Gastroesophageal sphincter (tissue), 4 donors: ENCODE measurements at regions not wholly inside any gene's neighbourhood (a gene's known extent, or its start where the extent isn't known, plus 50 kb on each side); places are given as distances from the start of the nearest gene placed in this dataset.

ENCODE experiments used
- ATAC-seq: fragments of 150-250 bp; one replicate; pipeline ENCODE4 v1.9.1; 2016; ENCODE audit warnings: mild to moderate bottlenecking, moderate library complexity
- H3K27ac ChIP-seq, 4 donors: fragments of 200-600 bp; sonication (generic) in 3 of 4; 1 replicate in 3 of 4; 2 replicates in 1 of 4; pipeline ENCODE4 v1.5.1; 2016 to 2019
- H3K27me3 ChIP-seq: fragments of 200-600 bp; sonication (generic); one replicate; pipeline ENCODE4 v1.5.1; 2019
- H3K36me3 ChIP-seq, 2 donors: fragments of 200-600 bp; sonication (generic); one replicate each; pipeline ENCODE4 v1.5.1; 2019; ENCODE audit warnings: control low read depth in 1 of 2
- H3K4me1 ChIP-seq, 3 donors: fragments of 200-600 bp; sonication (generic); 1 replicate in 2 of 3; 2 replicates in 1 of 3; pipeline ENCODE4 v1.5.1; 2016 to 2019; ENCODE audit warnings: control low read depth in 2 of 3
- H3K4me3 ChIP-seq, 2 donors: fragments of 200-600 bp; sonication (generic); one replicate each; pipeline ENCODE4 v1.5.1; 2019; ENCODE audit warnings: mild to moderate bottlenecking in 1 of 2, moderate library complexity in 1 of 2
- H3K9me3 ChIP-seq, 3 donors: fragments of 200-600 bp; sonication (generic); one replicate each; pipeline ENCODE4 v1.5.1; 2017 to 2019; ENCODE audit warnings: control low read depth in 2 of 3
- EP300 ChIP-seq: sonication (generic); formaldehyde crosslinking; IDR thresholded peaks from one replicate; pipeline ENCODE4 v1.6.1; 2017; ENCODE audit warnings: antibody characterized with exemption, mild to moderate bottlenecking
- POLR2A ChIP-seq, 2 donors: fragments of 450-650 bp; IDR thresholded peaks; one replicate each; pipeline ENCODE4 v1.6.1; 2017; ENCODE audit warnings: antibody characterized with exemption in 2 of 2, mild to moderate bottlenecking in 2 of 2, moderate library complexity in 1 of 2
- POLR2AphosphoS5 ChIP-seq: sonication (generic); formaldehyde crosslinking; IDR thresholded peaks from one replicate; pipeline ENCODE4 v1.6.1; 2017; ENCODE audit warnings: antibody characterized with exemption
- WGBS, 2 donors: methylation state at CpG; one replicate each; pipeline ENCODE4 v1.1.5; 2018; ENCODE audit warnings: low coverage in 1 of 2; 5-methylcytosine and 5-hydroxymethylcytosine counted together
- TF ChIP-seq, protein P1 (sequence below), 4 experiments: fragments of 200-600 bp in 2 of 4; fragments of 450-650 bp in 2 of 4; sonication (generic) in 1 of 4; IDR thresholded peaks; one replicate each; pipeline ENCODE4 v1.5.1; 2017 to 2019; ENCODE audit warnings: antibody characterized with exemption in 4 of 4, mild to moderate bottlenecking in 2 of 4, moderate library complexity in 2 of 4

DNA sequence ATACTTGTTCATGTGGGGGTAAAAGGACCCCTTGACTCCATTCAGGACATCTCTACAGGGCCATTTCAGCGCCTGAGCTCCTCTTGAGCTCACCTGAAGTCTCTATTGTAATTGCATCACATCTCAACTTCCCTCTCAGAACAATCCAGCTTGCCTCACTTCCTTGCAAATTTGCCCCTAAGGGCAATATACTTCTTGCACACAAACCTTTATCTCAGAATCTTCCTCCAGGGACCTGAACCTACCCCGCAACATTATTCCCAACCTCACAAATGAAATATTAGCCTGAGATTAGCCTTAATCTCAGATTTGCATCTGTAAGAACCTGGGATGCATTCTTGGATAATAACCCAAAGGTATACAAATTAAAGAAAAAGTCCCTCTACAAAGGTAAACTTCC, 159.2 kb downstream of the DRD1 start:
- Histone ChIP-seq H3K9me3 (no peaks in the 10 kb centered on the region), H3K4me3 (no peak overlapping the region), H3K4me1 (no peaks in the 10 kb centered on the region), H3K36me3 (no peaks in the 10 kb centered on the region), H3K27ac (no peak overlapping the region), H3K27me3 (no peaks in the 10 kb centered on the region)
- no peak for ATAC-seq
- TF ChIP-seq, protein P1, sequence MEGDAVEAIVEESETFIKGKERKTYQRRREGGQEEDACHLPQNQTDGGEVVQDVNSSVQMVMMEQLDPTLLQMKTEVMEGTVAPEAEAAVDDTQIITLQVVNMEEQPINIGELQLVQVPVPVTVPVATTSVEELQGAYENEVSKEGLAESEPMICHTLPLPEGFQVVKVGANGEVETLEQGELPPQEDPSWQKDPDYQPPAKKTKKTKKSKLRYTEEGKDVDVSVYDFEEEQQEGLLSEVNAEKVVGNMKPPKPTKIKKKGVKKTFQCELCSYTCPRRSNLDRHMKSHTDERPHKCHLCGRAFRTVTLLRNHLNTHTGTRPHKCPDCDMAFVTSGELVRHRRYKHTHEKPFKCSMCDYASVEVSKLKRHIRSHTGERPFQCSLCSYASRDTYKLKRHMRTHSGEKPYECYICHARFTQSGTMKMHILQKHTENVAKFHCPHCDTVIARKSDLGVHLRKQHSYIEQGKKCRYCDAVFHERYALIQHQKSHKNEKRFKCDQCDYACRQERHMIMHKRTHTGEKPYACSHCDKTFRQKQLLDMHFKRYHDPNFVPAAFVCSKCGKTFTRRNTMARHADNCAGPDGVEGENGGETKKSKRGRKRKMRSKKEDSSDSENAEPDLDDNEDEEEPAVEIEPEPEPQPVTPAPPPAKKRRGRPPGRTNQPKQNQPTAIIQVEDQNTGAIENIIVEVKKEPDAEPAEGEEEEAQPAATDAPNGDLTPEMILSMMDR (IDR thresholded peaks at IDR 0.05), result no peak
- TF ChIP-seq EP300, result no peak
- no peak for TF ChIP-seq POLR2A (IDR thresholded peaks at IDR 0.05)
- TF ChIP-seq POLR2AphosphoS5, result no peak
- 73 to 84% methylated on average over 2 of the region's 2 CpGs for WGBS, 2 donors

DNA sequence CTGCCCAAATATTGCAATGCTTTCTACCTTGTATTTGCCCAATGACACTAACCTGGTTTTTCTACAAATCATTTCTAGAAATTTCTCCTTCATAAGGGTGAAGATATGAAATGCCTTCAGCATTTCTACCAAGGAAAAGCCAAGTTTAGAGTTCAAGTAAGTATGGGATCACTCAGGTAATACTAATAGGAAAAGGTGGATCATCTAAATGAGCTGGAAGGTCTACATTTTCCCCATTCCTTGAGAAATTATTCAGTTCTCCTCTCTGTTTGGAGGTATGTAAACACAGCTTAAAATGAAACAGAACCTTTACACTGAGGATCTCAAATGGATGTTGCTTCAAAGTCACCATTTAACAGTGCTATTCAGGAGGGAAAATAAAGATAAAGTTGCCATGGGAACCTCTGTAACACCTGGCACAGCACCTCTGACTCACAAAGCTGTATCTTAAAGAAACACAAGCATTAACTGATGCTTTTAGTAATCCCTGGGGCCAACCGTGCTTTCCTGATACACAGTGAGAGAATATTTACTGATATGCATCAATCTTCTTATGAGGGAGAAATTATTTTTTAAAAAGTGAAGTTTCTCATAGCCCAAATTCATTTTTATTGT, 161.3 kb downstream of the DRD1 start:
- H3K9me3 ChIP-seq, result no peaks in the 10 kb centered on the region
- H3K27ac ChIP-seq, result no peak overlapping the region
- H3K27me3 ChIP-seq, result peaks cover 3% of the 10 kb centered on the region
- H3K4me3 ChIP-seq, result no peak overlapping the region
- no peaks in the 10 kb centered on the region for H3K4me1 ChIP-seq
- no peaks in the 10 kb centered on the region for H3K36me3 ChIP-seq
- WGBS, 2 donors, result 13 to 18% methylated on average over 1 of the region's 1 CpG
- no peak for ATAC-seq
- TF ChIP-seq POLR2A (IDR thresholded peaks at IDR 0.05) (no peak), POLR2AphosphoS5 (no peak)
- TF ChIP-seq, protein P1 (IDR thresholded peaks at IDR 0.05), result no peak

DNA sequence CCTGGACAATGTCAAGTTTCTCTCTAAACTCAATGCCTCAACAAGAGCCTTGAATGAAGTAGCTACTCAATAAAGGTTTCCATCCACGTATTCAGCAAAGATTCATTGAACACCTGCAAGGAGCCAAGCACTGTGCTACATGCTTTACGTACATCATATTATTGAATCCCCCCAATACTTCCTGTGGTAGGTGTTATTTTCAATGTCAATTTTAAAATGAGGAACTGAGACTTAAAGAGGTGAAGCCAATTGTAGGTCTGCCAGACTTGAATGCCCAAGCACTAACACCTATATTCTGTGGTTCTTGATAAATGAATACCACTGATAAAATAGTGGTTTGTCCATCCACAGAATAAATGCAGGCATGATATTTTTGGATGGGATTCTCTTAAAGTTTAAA, 162.3 kb downstream of the DRD1 start:
- ATAC-seq, result no peak
- H3K4me3 ChIP-seq, result no peak overlapping the region
- WGBS, 2 donors, result 78 to 85% methylated on average over 2 of the region's 2 CpGs
- no peaks in the 10 kb centered on the region for H3K9me3 ChIP-seq
- H3K27me3 ChIP-seq, result peaks cover 9% of the 10 kb centered on the region
- TF ChIP-seq POLR2AphosphoS5 (no peak), EP300 (no peak), POLR2A (IDR thresholded peaks at IDR 0.05) (no peak)
- TF ChIP-seq, protein P1 (IDR thresholded peaks at IDR 0.05), result no peak
- H3K27ac ChIP-seq, result no peak overlapping the region
- H3K4me1 ChIP-seq, result no peaks in the 10 kb centered on the region
- H3K36me3 ChIP-seq, result no peaks in the 10 kb centered on the region

DNA sequence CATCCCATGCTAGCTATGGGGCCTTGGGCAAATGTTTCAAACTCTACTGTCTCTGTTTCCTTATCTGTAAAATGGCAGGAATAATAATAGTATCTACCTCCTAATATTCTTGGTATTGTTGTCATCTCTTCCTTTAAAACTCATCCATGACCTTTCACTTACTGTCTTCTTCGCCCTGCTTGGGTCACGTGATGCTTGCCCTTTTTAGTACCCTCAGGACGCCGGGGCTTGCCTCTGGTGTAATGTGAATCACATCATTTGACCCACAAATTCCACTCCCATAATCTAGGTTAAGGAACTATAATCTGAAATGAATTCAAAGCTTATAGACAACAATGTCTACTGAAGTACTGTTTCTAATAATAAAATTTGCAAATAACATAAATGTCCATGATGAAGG, 162.7 kb downstream of the DRD1 start:
- no peak for ATAC-seq
- H3K27ac ChIP-seq, result no peak overlapping the region
- no peaks in the 10 kb centered on the region for H3K9me3 ChIP-seq
- no peak for TF ChIP-seq EP300
- TF ChIP-seq, protein P1 (IDR thresholded peaks at IDR 0.05), result no peak
- TF ChIP-seq POLR2AphosphoS5, result no peak
- TF ChIP-seq POLR2A (IDR thresholded peaks at IDR 0.05), result no peak
- H3K27me3 ChIP-seq, result peaks cover 9% of the 10 kb centered on the region
- H3K36me3 ChIP-seq, result no peaks in the 10 kb centered on the region
- no peak overlapping the region for H3K4me3 ChIP-seq
- no peaks in the 10 kb centered on the region for H3K4me1 ChIP-seq
- WGBS, 2 donors, result 65 to 67% methylated on average over 4 of the region's 4 CpGs

DNA sequence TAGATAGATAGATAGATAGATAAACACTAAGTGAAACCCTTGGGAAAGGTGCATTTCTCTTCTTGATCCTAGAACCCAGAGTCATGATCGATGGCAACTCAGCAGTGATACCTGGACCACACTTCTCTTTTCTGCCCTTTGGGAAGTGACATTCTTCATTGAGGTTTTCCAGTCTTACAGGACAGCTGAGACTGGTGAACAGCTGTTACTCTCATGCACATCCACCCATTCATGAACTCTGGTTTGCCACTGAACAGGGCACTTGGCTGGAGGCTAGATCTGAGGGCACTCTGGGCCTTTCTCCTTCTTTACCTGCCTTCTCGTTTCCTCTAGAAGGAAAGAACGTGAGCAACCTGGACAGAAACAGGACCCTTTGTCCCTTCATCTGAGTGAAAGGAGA, 164.5 kb downstream of the DRD1 start:
- Histone ChIP-seq H3K4me3 (no peak overlapping the region), H3K27me3 (peaks cover 9% of the 10 kb centered on the region), H3K9me3 (no peaks in the 10 kb centered on the region), H3K4me1 (no peaks in the 10 kb centered on the region), H3K36me3 (no peaks in the 10 kb centered on the region), H3K27ac (no peak overlapping the region)
- no peak for TF ChIP-seq POLR2AphosphoS5
- TF ChIP-seq EP300, result no peak
- TF ChIP-seq, protein P1 (IDR thresholded peaks at IDR 0.05), result no peak
- no peak for TF ChIP-seq POLR2A (IDR thresholded peaks at IDR 0.05)
- ATAC-seq, result no peak
- 67 to 73% methylated on average over 3 of the region's 3 CpGs for WGBS, 2 donors
